MM.1S (cell line): ENCODE measurements at regions not wholly inside any gene's neighbourhood (a gene's known extent, or its start where the extent isn't known, plus 50 kb on each side); places are given as distances from the start of the nearest gene placed in this dataset.

Source experiments
- DNase-seq: peaks from one replicate; pipeline ENCODE4 v3.0.0-alpha.2; 2015
- H2AFZ ChIP-seq: fragments of 300-600 bp; sonication (generic); 2 replicates; pipeline ENCODE4 v1.6.0; 2016; ENCODE audit warnings: antibody characterized with exemption, low read length
- H3F3A ChIP-seq: fragments of 300-600 bp; sonication (generic); 2 replicates; pipeline ENCODE4 v1.6.1; 2016; ENCODE audit warnings: mild to moderate bottlenecking, antibody characterized with exemption, low read length, moderate library complexity, mixed read lengths; ENCODE audit not compliant: insufficient read depth
- H3K27ac ChIP-seq: fragments of 300-600 bp; sonication (generic); 2 replicates; pipeline ENCODE4 v1.5.1; 2016; ENCODE audit warnings: mild to moderate bottlenecking, low read length
- H3K27me3 ChIP-seq: fragments of 300-600 bp; sonication (generic); replicated peaks from 2 replicates; pipeline ENCODE4 v1.6.0; 2016; ENCODE audit warnings: low read length; ENCODE audit not compliant: insufficient read depth
- H3K36me3 ChIP-seq: fragments of 300-600 bp; sonication (generic); replicated peaks from 2 replicates; pipeline ENCODE4 v1.6.1; 2016; ENCODE audit warnings: mild to moderate bottlenecking, low read length, mixed read lengths; ENCODE audit not compliant: insufficient read depth
- H3K4me1 ChIP-seq: fragments of 300-600 bp; sonication (generic); 2 replicates; pipeline ENCODE4 v1.6.1; 2016; ENCODE audit warnings: low read length, mixed read lengths
- H3K4me2 ChIP-seq: fragments of 300-600 bp; sonication (generic); 2 replicates; pipeline ENCODE4 v1.6.0; 2016; ENCODE audit warnings: low read depth, low read length
- H3K4me3 ChIP-seq: fragments of 300-600 bp; sonication (generic); 2 replicates; pipeline ENCODE4 v1.5.1; 2016; ENCODE audit warnings: low read length, mixed read lengths
- H3K79me2 ChIP-seq: fragments of 300-600 bp; sonication (generic); 2 replicates; pipeline ENCODE4 v1.6.1; 2016; ENCODE audit warnings: mixed run types, low read length, mixed read lengths
- H3K9ac ChIP-seq: fragments of 300-600 bp; sonication (generic); 2 replicates; pipeline ENCODE4 v1.6.1; 2016; ENCODE audit warnings: low read length, mixed read lengths
- H3K9me2 ChIP-seq: fragments of 300-600 bp; sonication (generic); replicated peaks from 2 replicates; pipeline ENCODE4 v1.6.1; 2016; ENCODE audit warnings: mild to moderate bottlenecking, low read length, mixed read lengths; ENCODE audit not compliant: insufficient read depth
- H3K9me3 ChIP-seq: fragments of 300-600 bp; sonication (generic); replicated peaks from 2 replicates; pipeline ENCODE4 v1.6.1; 2016; ENCODE audit warnings: mild to moderate bottlenecking, low read length, mixed read lengths; ENCODE audit not compliant: insufficient read depth
- H4K20me1 ChIP-seq: fragments of 300-600 bp; sonication (generic); 2 replicates; pipeline ENCODE4 v1.6.1; 2016; ENCODE audit warnings: mild to moderate bottlenecking, low read length, moderate library complexity, mixed read lengths; ENCODE audit not compliant: insufficient read depth
- EZH2 ChIP-seq: fragments of 300-600 bp; sonication (generic); optimal IDR thresholded peaks from 2 replicates; pipeline ENCODE3; 2017; ENCODE audit warnings: low read depth, mild to moderate bottlenecking, antibody characterized with exemption, low read length, mixed read lengths
- EZH2phosphoT487 ChIP-seq: fragments of 300-600 bp; sonication (generic); IDR thresholded peaks from 2 replicates; pipeline ENCODE4 v1.6.1; 2018; ENCODE audit warnings: antibody characterized with exemption, low read length
- TF ChIP-seq, protein P1 (sequence below): fragments of 300-600 bp; sonication (generic); IDR thresholded peaks from 2 replicates; pipeline ENCODE4 v1.5.1; 2016; ENCODE audit warnings: antibody characterized with exemption, low read length, mixed read lengths

DNA sequence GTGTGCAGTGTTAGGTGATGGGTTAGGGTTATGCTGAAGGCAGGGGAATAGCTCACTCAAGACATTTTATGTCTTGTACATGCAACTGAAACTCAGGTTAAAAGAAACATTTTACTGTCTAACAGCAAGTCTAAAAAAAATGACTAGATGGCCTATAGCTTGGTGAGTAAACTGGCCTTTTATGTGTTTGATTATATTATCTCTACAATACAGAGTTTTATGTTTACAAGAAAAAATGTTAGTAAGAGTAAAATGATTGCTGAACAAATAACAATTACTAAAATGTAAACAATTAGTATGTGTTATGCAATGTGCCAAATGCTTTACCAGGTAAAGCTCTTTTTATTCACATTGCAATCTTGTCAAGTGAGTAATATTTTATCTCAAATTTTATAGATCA, 1039.6 kb downstream of the ROBO2 start:
- no peaks in the 10 kb centered on the region for H3K36me3 ChIP-seq
- H3K4me1 ChIP-seq = no peaks in the 10 kb centered on the region
- H3K9me2 ChIP-seq = 0 out of 2 replicates have a peak, but pooled peaks cover 4% of the 10 kb centered on the region
- H2AFZ ChIP-seq = no peak overlapping the region
- H3K27ac ChIP-seq = no peak overlapping the region
- no peak overlapping the region for H3K4me3 ChIP-seq
- TF ChIP-seq, protein P1, sequence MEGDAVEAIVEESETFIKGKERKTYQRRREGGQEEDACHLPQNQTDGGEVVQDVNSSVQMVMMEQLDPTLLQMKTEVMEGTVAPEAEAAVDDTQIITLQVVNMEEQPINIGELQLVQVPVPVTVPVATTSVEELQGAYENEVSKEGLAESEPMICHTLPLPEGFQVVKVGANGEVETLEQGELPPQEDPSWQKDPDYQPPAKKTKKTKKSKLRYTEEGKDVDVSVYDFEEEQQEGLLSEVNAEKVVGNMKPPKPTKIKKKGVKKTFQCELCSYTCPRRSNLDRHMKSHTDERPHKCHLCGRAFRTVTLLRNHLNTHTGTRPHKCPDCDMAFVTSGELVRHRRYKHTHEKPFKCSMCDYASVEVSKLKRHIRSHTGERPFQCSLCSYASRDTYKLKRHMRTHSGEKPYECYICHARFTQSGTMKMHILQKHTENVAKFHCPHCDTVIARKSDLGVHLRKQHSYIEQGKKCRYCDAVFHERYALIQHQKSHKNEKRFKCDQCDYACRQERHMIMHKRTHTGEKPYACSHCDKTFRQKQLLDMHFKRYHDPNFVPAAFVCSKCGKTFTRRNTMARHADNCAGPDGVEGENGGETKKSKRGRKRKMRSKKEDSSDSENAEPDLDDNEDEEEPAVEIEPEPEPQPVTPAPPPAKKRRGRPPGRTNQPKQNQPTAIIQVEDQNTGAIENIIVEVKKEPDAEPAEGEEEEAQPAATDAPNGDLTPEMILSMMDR = no peak
- TF ChIP-seq EZH2phosphoT487 (no peak), EZH2 (no peak)
- no peak overlapping the region for H3K9ac ChIP-seq
- DNase-seq = no peak
- no peaks in the 10 kb centered on the region for H3F3A ChIP-seq
- H4K20me1 ChIP-seq = no peaks in the 10 kb centered on the region
- no peaks in the 10 kb centered on the region for H3K79me2 ChIP-seq
- H3K27me3 ChIP-seq = no peaks in the 10 kb centered on the region
- no peaks in the 10 kb centered on the region for H3K9me3 ChIP-seq
- H3K4me2 ChIP-seq = no peak overlapping the region

DNA sequence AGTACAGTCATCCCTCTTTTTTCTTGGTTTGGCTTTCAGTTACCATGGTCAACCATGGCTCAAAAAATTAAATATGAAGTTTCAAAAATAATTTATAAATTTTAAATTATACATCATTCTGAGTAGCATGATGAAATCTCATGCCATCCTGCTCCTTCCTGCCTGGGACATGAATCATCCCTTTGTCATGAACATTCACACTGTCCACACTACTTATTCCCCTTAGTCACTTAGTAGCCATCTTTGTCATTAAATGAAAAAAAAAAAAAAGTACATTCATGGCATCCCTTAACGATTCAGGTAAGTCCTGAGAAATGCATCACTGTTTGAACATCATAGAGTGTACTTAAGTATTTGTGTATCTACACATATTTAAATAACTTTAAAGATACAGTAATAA, 1046.3 kb downstream of the ROBO2 start:
- DNase-seq = no peak
- Histone ChIP-seq H3K27me3 (no peaks in the 10 kb centered on the region), H3K4me2 (no peak overlapping the region), H3K9ac (no peak overlapping the region), H4K20me1 (no peaks in the 10 kb centered on the region), H3K36me3 (no peaks in the 10 kb centered on the region), H3K9me2 (0 out of 2 replicates have a peak, but pooled peaks cover 4% of the 10 kb centered on the region), H3K79me2 (no peaks in the 10 kb centered on the region), H3F3A (no peaks in the 10 kb centered on the region), H3K9me3 (no peaks in the 10 kb centered on the region), H2AFZ (no peak overlapping the region), H3K27ac (no peak overlapping the region), H3K4me3 (no peak overlapping the region), H3K4me1 (no peaks in the 10 kb centered on the region)
- TF ChIP-seq EZH2 (no peak), EZH2phosphoT487 (no peak)
- TF ChIP-seq, protein P1 = no peak

DNA sequence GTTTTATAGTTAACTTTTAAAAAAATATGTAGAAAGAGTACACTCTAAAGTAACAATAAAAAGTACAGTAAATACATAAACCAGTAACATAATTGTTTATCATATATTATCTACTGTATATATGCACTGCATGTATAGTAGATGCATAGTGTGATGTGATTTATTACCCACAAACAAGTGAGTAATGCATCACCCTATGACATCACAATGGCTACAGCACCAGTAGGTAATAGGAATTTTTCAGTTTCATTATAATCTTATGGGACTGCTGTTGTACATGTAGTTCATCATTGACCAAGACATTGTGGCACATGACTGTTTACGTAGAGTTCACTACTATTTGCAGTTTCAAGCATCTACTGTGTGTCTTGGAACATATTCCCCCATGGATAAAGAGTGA, 1047.2 kb downstream of the ROBO2 start:
- H3K4me3 ChIP-seq = no peak overlapping the region
- no peaks in the 10 kb centered on the region for H3K9me3 ChIP-seq
- H3K36me3 ChIP-seq = no peaks in the 10 kb centered on the region
- no peaks in the 10 kb centered on the region for H3F3A ChIP-seq
- no peaks in the 10 kb centered on the region for H3K79me2 ChIP-seq
- no peaks in the 10 kb centered on the region for H4K20me1 ChIP-seq
- H3K9ac ChIP-seq = no peak overlapping the region
- H3K9me2 ChIP-seq = 0 out of 2 replicates have a peak, but pooled peaks cover 4% of the 10 kb centered on the region
- H2AFZ ChIP-seq = no peak overlapping the region
- no peaks in the 10 kb centered on the region for H3K4me1 ChIP-seq
- H3K27me3 ChIP-seq = no peaks in the 10 kb centered on the region
- TF ChIP-seq EZH2 (no peak), EZH2phosphoT487 (no peak)
- TF ChIP-seq, protein P1 = no peak
- DNase-seq = no peak
- H3K27ac ChIP-seq = no peak overlapping the region
- H3K4me2 ChIP-seq = no peak overlapping the region
